Hematopoietic multipotent progenitor cell (in vitro differentiated cells): ENCODE measurements at regions not wholly inside any gene's neighbourhood (a gene's known extent, or its start where the extent isn't known, plus 50 kb on each side); places are given as distances from the start of the nearest gene placed in this dataset.

ENCODE experiments used
- DNase-seq, 3 donors: peaks; one replicate each; pipeline ENCODE4 v3.0.0-alpha.2; 2011 to 2015; ENCODE audit warnings: low read depth in 2 of 3, low spot score in 2 of 3

GRCh38 chr17:65477600-65477999 lies 83.8 kb downstream of the AXIN2 start:
- DNase-seq: no peak

- DNase-seq: no peak
Measured at GRCh38 chr17:65474660-65475059, 86.8 kb downstream of the AXIN2 start.

GRCh38 chr17:65473985-65474384 lies 87.5 kb downstream of the AXIN2 start:
- no peak for DNase-seq

GRCh38 chr17:65473363-65473762 lies 88.1 kb downstream of the AXIN2 start:
- DNase-seq: no peak

GRCh38 chr17:65472666-65473309 lies 88.7 kb downstream of the AXIN2 start:
- no peak for DNase-seq

GRCh38 chr17:65470783-65471182 lies 90.7 kb downstream of the AXIN2 start:
- no peak for DNase-seq

- no peak for DNase-seq
Measured at GRCh38 chr17:65468321-65468720, 93.1 kb downstream of the AXIN2 start.

GRCh38 chr17:65467156-65467555 lies 94.3 kb downstream of the AXIN2 start:
- DNase-seq: no peak

GRCh38 chr17:65466547-65466946 lies 94.9 kb downstream of the AXIN2 start:
- no peak for DNase-seq

- no peak for DNase-seq
Measured at GRCh38 chr17:65463242-65463641, 98.2 kb downstream of the AXIN2 start.

GRCh38 chr17:65459677-65460347 lies 101.6 kb downstream of the AXIN2 start:
- DNase-seq: no peak

- DNase-seq: no peak
Measured at GRCh38 chr17:65457635-65458257, 103.7 kb downstream of the AXIN2 start.

GRCh38 chr17:65457183-65457582 lies 104.3 kb downstream of the AXIN2 start:
- DNase-seq: no peak

GRCh38 chr17:65456368-65457151 lies 104.9 kb downstream of the AXIN2 start:
- DNase-seq: no peak

- no peak for DNase-seq
Measured at GRCh38 chr17:65455972-65456343, 105.5 kb downstream of the AXIN2 start.

GRCh38 chr17:65455154-65455971 lies 106.1 kb downstream of the AXIN2 start:
- no peak for DNase-seq

- no peak for DNase-seq
Measured at GRCh38 chr17:65453204-65453931, 108.1 kb downstream of the AXIN2 start.

- no peak for DNase-seq
Measured at GRCh38 chr17:65449495-65449894, 112.0 kb downstream of the AXIN2 start.

GRCh38 chr17:65447823-65448222 lies 113.6 kb downstream of the AXIN2 start:
- no peak for DNase-seq
